ENCODE measurements at regions not wholly inside any gene's neighbourhood (a gene's known extent, or its start where the extent isn't known, plus 50 kb on each side); places are given as distances from the start of the nearest gene placed in this dataset.

GRCh38 chr15:91769476-91769875, 84.0 kb upstream of the SLCO3A1 start:
- DNase-seq: no peak

GRCh38 chr15:91769894-91770293, 83.6 kb upstream of the SLCO3A1 start:
- no peak for DNase-seq

GRCh38 chr15:91776104-91776503, 77.4 kb upstream of the SLCO3A1 start:
- no peak for DNase-seq

GRCh38 chr15:91779960-91780359, 73.5 kb upstream of the SLCO3A1 start:
- no peak for DNase-seq

- no peak for DNase-seq
Observed at GRCh38 chr15:91780387-91780786, 73.1 kb upstream of the SLCO3A1 start.

- no peak for DNase-seq
Observed at GRCh38 chr15:91782221-91782620, 71.3 kb upstream of the SLCO3A1 start.

- DNase-seq: no peak
Observed at GRCh38 chr15:91783008-91783407, 70.5 kb upstream of the SLCO3A1 start.

GRCh38 chr15:91783451-91783850, 70.1 kb upstream of the SLCO3A1 start:
- no peak for DNase-seq

GRCh38 chr15:91784973-91785709, 68.4 kb upstream of the SLCO3A1 start:
- no peak for DNase-seq

- no peak for DNase-seq
Observed at GRCh38 chr15:91787198-91787597, 66.3 kb upstream of the SLCO3A1 start.

GRCh38 chr15:91789136-91789535, 64.4 kb upstream of the SLCO3A1 start:
- no peak for DNase-seq

GRCh38 chr15:91790836-91791235, 62.7 kb upstream of the SLCO3A1 start:
- DNase-seq: no peak

- DNase-seq: no peak
Observed at GRCh38 chr15:91793771-91794170, 59.7 kb upstream of the SLCO3A1 start.

- no peak for DNase-seq
Observed at GRCh38 chr15:91795235-91795634, 58.3 kb upstream of the SLCO3A1 start.

GRCh38 chr15:91801836-91802534, 51.5 kb upstream of the SLCO3A1 start:
- DNase-seq: no peak

GRCh38 chr15:91803260-91803659, 50.2 kb upstream of the SLCO3A1 start:
- DNase-seq: no peak

All from CD4-positive, alpha-beta T cell treated with Interleukin-17A for 1 hour (primary cell).